Stimulated activated CD4-positive, alpha-beta T cell treated with anti-CD3 and anti-CD28 coated beads, Interleukin-4, amount 100 ng/mL, for 4 hours (primary cell): ENCODE measurements at regions not wholly inside any gene's neighbourhood (a gene's known extent, or its start where the extent isn't known, plus 50 kb on each side); places are given as distances from the start of the nearest gene placed in this dataset.

Experiments used
- DNase-seq, 2 experiments: peaks; one replicate each; pipeline ENCODE4 v3.0.0-alpha.2; 2020

- DNase-seq: no peak
Measured at GRCh38 chr18:24797981-24798380, 337.5 kb downstream of the HRH4 start.

- DNase-seq: no peak
Measured at GRCh38 chr18:24799176-24799575, 338.7 kb downstream of the HRH4 start.

- no peak for DNase-seq
Measured at GRCh38 chr18:24799720-24800119, 339.3 kb downstream of the HRH4 start.

GRCh38 chr18:24801001-24801400 lies 340.6 kb downstream of the HRH4 start:
- no peak for DNase-seq

- DNase-seq: no peak
Measured at GRCh38 chr18:24802456-24802855, 342.0 kb downstream of the HRH4 start.

- DNase-seq: no peak
Measured at GRCh38 chr18:24805156-24805555, 344.7 kb downstream of the HRH4 start.

GRCh38 chr18:24809173-24809950 lies 348.9 kb downstream of the HRH4 start:
- DNase-seq: no peak

GRCh38 chr18:24810561-24811305 lies 350.3 kb downstream of the HRH4 start:
- DNase-seq: no peak

GRCh38 chr18:24811950-24812681 lies 351.7 kb downstream of the HRH4 start:
- no peak for DNase-seq

- no peak for DNase-seq
Measured at GRCh38 chr18:24814521-24814920, 354.1 kb downstream of the HRH4 start.

GRCh38 chr18:24817150-24817549 lies 356.7 kb downstream of the HRH4 start:
- DNase-seq: no peak

- DNase-seq: no peak
Measured at GRCh38 chr18:24817587-24818371, 357.3 kb downstream of the HRH4 start.

GRCh38 chr18:24818441-24818840 lies 358.0 kb downstream of the HRH4 start:
- no peak for DNase-seq

GRCh38 chr18:24819141-24819890 lies 358.9 kb downstream of the HRH4 start:
- DNase-seq: no peak

- DNase-seq: no peak
Measured at GRCh38 chr18:24825397-24825796, 365.0 kb downstream of the HRH4 start.

GRCh38 chr18:24826605-24827004 lies 366.2 kb downstream of the HRH4 start:
- no peak for DNase-seq

GRCh38 chr18:24827501-24827900 lies 367.1 kb downstream of the HRH4 start:
- no peak for DNase-seq

GRCh38 chr18:24831081-24831480 lies 370.6 kb downstream of the HRH4 start:
- no peak for DNase-seq

- no peak for DNase-seq
Measured at GRCh38 chr18:24831871-24832665, 371.6 kb downstream of the HRH4 start.

- no peak for DNase-seq
Measured at GRCh38 chr18:24835751-24836150, 375.3 kb downstream of the HRH4 start.

GRCh38 chr18:24837066-24837465 lies 376.6 kb downstream of the HRH4 start:
- no peak for DNase-seq
